ENCODE measurements at regions not wholly inside any gene's neighbourhood (a gene's known extent, or its start where the extent isn't known, plus 50 kb on each side); places are given as distances from the start of the nearest gene placed in this dataset.
A peak's percentile ranks its signal among the peaks of the same experiment; 100 is the strongest.

- no peaks in the 10 kb centered on the region for H3K36me3 Mint-ChIP-seq
- H3K27me3 Mint-ChIP-seq: peaks cover 73% of the 10 kb centered on the region
- no peak for DNase-seq (ENCODE audit: extremely low spot score, unreplicated experiment)
- H3K4me3 Mint-ChIP-seq: no peak overlapping the region
- no peak overlapping the region for H3K27ac Mint-ChIP-seq
- no peaks in the 10 kb centered on the region for H3K9me3 Mint-ChIP-seq
- H3K4me1 Mint-ChIP-seq (ENCODE audit: unreplicated experiment): peaks cover 37% of the 10 kb centered on the region
- no peak for TF ChIP-seq CTCF (conservative IDR thresholded peaks at IDR 0.05)
These were observed 435.2 kb upstream of the MGMT start for GRCh38 chr10:129031844-129032150.

- no peak for DNase-seq (ENCODE audit: extremely low spot score, unreplicated experiment)
These were observed 434.4 kb upstream of the MGMT start for GRCh38 chr10:129032372-129033313.

GRCh38 chr10:129033340-129033739 lies 433.7 kb upstream of the MGMT start:
- H3K27ac Mint-ChIP-seq: no peak overlapping the region
- H3K36me3 Mint-ChIP-seq: no peaks in the 10 kb centered on the region
- no peak for DNase-seq (ENCODE audit: extremely low spot score, unreplicated experiment)
- TF ChIP-seq CTCF (conservative IDR thresholded peaks at IDR 0.05): no peak
- no peak overlapping the region for H3K4me3 Mint-ChIP-seq
- H3K9me3 Mint-ChIP-seq: no peaks in the 10 kb centered on the region
- peaks cover 68% of the 10 kb centered on the region for H3K27me3 Mint-ChIP-seq
- peaks cover 37% of the 10 kb centered on the region for H3K4me1 Mint-ChIP-seq (ENCODE audit: unreplicated experiment)

More at GRCh38 chr10:129032372-129033313, 434.4 kb upstream of the MGMT start:
- H3K27ac Mint-ChIP-seq: no peak overlapping the region
- H3K36me3 Mint-ChIP-seq: no peaks in the 10 kb centered on the region
- peaks cover 33% of the 10 kb centered on the region for H3K4me1 Mint-ChIP-seq (ENCODE audit: unreplicated experiment)
- no peaks in the 10 kb centered on the region for H3K9me3 Mint-ChIP-seq
- H3K27me3 Mint-ChIP-seq: peaks cover 69% of the 10 kb centered on the region
- peak overlapping the region; percentile 50 for H3K4me3 Mint-ChIP-seq
- no peak for TF ChIP-seq CTCF (conservative IDR thresholded peaks at IDR 0.05)

- H3K4me3 Mint-ChIP-seq: no peak overlapping the region
- no peak for DNase-seq (ENCODE audit: extremely low spot score, unreplicated experiment)
- no peak overlapping the region for H3K27ac Mint-ChIP-seq
- peaks cover 65% of the 10 kb centered on the region for H3K27me3 Mint-ChIP-seq
- H3K9me3 Mint-ChIP-seq: no peaks in the 10 kb centered on the region
- no peak for TF ChIP-seq CTCF (conservative IDR thresholded peaks at IDR 0.05)
- no peaks in the 10 kb centered on the region for H3K36me3 Mint-ChIP-seq
- peaks cover 41% of the 10 kb centered on the region for H3K4me1 Mint-ChIP-seq (ENCODE audit: unreplicated experiment)
These were observed 433.2 kb upstream of the MGMT start for GRCh38 chr10:129033790-129034272.

GRCh38 chr10:129035052-129035827 lies 431.8 kb upstream of the MGMT start:
- no peak for TF ChIP-seq CTCF (conservative IDR thresholded peaks at IDR 0.05)
- H3K4me1 Mint-ChIP-seq (ENCODE audit: unreplicated experiment): peaks cover 38% of the 10 kb centered on the region
- H3K27me3 Mint-ChIP-seq: peaks cover 65% of the 10 kb centered on the region

More at GRCh38 chr10:129035052-129035827, 431.8 kb upstream of the MGMT start:
- no peak for DNase-seq (ENCODE audit: extremely low spot score, unreplicated experiment)
- H3K27ac Mint-ChIP-seq: no peak overlapping the region
- H3K9me3 Mint-ChIP-seq: no peaks in the 10 kb centered on the region
- no peaks in the 10 kb centered on the region for H3K36me3 Mint-ChIP-seq
- H3K4me3 Mint-ChIP-seq: no peak overlapping the region

Data from type B pancreatic cell (in vitro differentiated cells).